NCI-H2029 (cell line): ENCODE measurements at regions not wholly inside any gene's neighbourhood (a gene's known extent, or its start where the extent isn't known, plus 50 kb on each side); places are given as distances from the start of the nearest gene placed in this dataset.
"Not testable (repeated sequence)": the region's sequence is repeated elsewhere in the genome, so short reads cannot be mapped to it uniquely, and the experiment has no call there.

Experiments
- DNase-seq: peaks from one replicate; lab custom pipeline; 2025; lab: John Stamatoyannopoulos, UW

DNA sequence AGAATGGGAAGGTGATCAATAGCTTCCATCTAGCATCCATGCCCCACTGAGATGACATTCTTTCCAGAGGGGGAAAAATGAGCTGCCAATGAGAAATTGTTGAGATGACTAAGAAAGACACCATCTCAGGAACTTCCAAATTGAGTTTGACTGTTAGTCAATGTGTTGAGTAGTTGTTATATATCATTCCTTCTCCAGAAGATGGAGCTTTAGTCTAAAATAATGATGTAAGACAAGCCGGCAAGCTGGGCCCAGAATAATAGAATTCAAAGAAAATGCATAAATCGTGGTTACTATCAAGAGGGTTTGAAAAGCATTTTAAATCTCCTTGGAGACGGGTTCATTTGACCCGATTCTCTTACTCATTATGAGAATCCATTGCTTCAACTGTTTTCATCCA lies 71.0 kb upstream of the ATF7IP2 start:
- DNase-seq, result no peak

DNA sequence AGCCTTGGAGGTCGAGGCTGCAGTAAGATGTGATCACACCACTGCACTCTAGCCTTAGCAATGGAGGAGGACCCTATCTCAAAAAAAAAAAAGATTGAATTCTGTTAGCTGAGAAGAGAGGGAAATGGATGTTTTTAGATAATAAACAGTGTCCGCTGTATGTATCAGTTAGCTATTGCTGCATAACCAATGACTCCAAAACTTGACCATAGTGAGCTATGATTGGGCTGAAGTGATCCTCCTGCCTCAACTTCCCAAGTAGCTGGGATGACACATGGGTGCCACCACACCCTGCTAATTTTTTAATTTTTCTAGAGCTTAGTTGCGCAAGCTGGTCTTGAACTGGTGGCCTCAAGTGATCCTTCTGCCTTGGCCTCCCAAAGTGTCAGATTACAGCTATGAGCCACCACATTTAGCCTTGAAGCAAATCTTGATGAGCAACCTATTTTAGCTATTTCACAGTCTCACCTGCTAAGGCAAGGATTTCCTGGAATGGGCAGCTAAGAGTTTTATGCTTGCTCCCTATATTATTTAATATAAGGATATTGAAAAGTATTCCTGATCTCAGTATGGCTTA lies 68.3 kb upstream of the ATF7IP2 start:
- no peak for DNase-seq

DNA sequence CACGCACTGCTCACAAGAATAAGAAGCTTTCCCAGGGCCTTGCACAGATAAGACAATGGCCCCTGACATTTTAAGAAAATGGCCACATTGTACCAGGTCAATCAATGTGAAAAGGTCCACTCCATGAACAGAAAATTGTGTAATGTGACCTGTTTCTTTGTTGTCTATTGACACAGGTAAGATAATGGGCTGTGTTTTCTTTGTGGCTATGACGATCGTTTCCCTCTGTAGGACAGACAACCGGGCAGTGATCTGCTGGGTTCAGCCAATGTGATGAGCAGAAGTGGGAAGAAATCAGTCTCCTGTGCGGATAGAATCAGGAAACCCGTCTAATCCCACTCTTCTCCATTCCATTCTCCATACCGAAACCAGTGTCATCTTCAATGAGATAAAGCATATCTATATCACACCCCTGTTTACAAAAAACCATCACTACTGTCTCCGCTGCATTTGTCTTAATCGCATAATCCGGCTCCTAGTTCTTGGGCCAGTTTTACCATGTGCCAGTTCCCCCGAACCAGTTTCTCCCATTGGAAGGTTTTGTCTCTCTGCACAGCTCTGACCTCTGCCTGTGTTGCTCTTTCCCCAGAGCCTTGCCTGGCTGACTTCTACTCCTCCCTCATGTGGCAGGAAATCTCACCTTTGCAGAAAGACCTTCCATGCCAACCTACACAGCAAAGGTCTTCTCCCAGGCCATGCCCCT lies 66.9 kb upstream of the ATF7IP2 start:
- DNase-seq, result peak; percentile 35

DNA sequence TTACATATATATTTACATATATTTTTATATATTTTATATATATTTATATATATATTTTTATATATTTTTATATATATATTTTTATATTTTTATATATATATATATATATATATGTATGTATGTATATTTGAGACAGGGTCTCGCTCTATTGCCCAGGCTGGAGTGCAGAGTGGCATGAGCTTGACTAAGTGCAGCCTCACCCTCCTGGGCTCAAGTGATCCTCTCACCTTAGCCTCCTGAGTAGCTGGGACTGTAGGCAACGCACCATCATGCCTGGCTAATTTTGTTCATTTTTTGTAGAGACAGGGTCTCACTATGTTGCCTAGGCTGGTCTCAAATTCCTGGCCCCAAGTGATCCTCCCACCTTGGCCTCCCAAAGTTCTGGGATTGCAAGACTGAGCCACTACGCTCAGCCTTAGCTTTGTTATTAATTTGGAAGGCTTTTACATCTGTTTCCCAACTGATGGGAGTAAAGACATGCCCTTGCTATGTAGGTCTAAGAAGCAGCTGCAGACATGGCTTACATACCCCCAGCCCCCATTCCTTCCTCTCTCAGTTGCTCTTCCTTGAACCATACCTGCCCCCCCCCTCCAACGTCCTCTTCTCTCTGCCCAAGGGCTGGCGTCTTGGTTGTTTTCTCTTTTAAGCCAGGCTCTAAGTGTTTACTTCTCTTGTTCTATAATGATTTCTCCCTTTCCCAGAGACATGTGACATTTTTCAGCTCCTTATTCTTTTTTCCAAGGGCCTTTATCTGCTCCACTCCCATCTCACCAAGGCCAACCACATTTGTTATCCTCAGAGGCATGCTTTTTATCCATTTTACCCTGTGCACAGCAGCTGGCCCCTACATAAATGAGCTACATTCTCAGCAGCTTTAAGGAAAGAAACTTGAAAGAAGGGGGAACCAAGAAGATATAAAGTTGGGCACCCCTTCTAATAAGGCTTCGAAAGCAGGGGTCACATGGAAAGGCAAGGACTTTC lies 64.2 kb upstream of the ATF7IP2 start:
- DNase-seq, result no peak

DNA sequence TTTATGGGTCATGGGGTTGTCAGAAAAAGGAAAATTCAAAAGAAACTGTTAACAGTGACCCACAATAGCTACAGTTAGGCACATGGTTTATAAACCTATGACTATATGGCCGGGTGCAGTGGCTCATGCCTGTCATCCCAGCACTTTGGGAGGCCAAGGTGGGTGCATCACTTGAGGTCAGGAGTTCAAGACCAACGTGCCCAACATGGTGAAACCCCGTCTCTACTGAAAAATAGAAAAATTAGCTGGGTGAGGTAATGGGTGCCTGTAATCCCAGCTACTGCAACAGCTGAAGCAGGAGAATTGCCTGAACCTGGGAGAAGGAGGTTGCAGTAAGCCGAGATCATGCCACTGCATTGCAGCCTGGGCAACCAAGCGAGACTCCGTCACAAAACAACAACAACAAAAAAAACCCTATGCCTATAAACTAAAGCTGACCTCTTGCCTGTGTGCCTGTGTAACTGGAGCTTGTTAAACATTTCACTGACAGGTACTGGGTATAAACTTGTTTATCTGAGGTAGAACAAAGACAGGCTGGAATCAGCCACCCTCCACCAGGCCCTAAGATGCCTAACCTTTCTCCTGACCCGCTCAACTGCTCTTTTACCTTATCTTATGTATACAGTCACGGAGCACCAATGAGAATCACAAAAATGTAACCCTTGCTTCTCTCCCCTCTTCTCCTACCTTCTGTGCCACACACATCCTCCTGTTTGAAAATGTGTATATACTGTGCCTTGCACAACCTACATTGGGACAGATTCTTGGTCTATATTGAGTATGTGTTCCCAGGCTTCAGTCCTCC lies 62.9 kb upstream of the ATF7IP2 start:
- DNase-seq, result no peak

DNA sequence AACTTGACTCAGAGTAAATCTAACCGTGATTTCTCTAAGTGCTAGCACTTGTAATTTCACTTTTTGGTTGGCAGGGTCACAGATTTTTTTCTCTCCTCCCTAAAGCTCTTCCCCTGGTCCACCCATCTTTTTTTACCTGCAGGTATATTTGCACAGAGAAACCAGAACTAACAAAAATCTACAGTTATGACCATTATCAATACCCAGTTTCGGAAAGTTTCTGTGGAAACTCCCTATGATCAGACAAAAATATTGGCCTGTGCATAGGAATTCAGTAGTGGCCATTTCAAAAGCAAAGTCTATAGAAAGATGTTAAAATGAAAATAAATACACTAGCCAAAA lies 62.4 kb upstream of the ATF7IP2 start:
- DNase-seq, result no peak

DNA sequence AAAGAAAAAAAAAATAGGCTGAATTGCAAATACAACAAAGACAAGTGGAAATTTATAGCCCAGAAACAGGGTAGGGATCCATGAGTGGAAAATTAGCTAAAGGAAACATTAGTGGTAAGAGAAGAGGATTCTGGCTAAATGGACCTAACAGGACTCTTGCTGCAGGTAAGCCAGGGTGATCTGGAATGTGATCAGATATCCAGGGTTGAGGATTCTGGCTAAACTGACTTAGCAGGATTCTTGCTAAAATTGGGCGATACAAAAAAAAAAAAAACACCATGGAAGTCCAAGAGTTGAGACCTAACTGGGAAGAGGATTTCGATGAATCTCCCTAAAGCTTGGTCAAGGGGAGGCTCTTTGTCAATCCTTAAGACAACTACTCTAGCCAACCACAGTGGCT lies 61.7 kb upstream of the ATF7IP2 start:
- no peak for DNase-seq

DNA sequence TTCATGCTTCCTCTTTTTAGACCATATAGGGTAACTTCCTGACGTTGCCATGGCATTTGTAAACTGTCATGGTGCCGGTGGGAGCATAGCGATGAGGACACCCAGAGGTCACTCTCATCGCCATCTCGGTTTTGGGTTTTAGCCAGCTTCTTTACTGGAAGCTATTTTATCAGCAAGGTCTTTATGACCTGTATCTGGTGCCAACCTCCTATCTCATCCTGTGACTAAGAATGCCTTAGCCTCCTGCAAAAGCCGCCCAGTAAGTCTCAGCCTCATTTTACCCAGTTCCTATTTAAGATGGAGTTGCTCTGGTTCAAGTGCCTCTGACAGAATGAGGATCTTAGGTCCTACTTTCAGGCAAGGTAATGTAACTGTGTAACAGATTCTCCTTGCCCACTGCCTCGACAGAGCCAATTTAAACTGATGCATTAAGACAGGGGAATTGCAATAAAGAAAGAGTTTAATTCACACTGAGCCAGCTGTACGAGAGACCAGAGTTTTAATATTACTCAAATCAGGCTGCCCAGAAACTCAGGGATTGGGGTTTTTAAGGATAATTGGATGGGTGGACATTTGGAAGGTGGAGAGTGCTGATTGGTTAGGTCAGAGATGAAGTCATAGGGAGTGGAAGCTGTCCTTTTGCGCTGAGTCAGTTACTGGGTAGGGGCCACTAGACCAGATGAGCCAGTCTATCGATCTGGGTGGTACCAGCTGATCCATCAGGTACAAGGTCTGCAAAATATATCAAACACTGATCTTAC lies 59.9 kb upstream of the ATF7IP2 start:
- DNase-seq, result no peak

DNA sequence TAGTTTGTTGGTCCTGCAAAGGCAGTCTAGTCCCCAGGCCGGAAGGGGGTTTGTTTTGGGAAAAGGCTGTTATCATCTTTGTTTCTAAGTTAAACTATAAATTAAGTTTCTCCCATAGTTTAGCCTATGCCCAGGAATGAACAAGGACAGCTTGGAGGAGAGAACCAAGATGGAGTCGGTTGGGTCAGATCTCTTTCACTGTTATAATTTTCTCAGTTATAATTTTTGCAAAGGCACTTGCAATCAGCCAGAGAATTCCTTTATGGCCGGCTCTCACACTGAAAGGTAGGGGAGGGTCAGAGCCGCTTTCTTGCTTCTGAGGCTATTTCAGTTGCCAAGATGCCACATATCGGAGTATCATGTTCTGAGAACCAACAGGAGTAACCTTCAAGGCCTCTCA lies 59.2 kb upstream of the ATF7IP2 start:
- no peak for DNase-seq

DNA sequence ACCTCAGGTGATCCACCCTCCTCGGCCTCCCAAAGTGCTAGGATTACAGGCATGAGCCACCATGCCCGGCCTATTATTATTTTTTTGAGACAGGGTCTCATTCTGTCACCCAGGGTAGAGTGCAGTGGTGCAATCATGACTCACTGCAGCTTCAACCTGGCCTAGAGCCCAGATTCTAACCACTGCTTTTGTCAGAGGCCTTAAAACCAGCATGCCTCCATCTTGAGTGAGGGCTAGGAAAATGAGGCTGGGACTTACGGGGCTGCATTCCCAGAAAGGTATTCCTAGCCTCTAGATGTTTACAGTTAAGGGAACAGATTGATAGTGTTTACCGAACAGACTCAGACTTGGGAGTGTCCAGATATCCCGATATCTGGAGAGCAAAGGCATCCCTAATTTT lies 57.6 kb upstream of the ATF7IP2 start:
- not testable (repeated sequence) for DNase-seq

DNA sequence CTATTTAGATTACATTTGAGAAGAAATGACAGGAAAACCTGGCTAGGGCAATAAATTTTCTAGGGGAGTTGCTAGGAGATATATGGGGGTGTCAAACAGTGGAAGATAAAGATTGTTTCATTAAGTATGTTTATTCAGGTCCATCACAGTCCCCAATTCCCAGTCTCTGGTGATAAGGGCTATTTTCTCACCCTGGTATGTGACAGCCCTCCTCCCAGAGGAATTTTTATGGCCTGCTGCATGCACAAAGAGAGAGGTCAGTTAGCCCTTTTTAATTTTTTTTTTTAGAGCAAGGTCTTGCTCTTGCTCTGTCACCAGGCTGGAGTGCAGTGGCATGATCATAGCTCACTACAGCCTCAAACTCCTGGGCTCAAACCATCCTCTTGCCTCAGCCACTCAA lies 53.6 kb upstream of the ATF7IP2 start:
- no peak for DNase-seq

DNA sequence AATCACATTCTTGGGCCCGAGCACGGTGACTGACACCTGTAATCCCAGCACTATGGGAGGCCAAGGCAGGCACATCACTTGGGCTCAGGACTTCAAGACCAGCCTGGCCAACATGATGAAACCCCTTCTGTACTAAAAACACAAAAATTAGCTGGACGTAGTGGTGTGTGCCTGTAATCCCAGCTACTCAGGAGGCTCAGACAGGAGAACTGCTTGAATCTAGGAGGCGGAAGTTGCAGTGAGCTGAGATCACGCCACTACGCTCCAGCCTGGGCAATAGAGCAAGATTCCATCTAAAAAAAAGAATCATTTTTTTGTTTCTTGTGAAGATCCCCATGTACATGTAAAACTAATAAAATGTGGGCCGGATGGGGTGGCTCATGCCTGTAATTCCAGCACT lies 53.1 kb upstream of the ATF7IP2 start:
- no peak for DNase-seq

DNA sequence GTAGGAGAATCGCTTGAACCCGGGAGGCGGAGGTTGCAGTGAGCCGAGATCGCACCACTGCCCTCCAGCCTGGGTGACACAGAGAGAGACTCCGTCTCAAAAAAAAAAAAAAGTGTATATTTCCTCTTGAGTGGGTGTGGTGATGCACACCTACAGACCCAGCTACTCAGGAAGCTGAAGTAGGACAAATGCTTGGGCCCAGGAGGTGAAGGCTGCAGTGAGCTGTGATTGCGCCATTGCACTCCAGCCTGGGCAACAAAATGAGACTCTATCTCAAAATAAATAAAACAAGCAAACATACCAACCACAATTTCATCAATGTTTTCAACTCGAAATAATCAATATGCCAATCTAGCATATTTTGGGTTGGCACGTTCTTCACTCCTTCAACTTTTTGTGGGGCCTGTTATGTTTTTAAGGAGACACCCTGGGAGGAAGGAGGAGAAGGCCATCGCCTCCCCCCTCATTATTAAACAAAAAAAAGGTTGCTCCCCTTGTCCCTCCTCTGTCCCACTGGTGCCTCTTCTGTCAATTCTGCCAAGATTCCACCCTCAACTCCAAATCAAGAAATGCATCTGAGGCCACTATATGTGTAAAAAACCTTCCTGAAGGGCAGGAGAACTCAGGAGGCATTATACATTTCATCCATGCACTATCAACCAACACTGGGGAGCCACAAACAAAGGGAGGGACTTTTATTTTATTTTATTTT lies 52.4 kb upstream of the ATF7IP2 start:
- DNase-seq, result no peak

DNA sequence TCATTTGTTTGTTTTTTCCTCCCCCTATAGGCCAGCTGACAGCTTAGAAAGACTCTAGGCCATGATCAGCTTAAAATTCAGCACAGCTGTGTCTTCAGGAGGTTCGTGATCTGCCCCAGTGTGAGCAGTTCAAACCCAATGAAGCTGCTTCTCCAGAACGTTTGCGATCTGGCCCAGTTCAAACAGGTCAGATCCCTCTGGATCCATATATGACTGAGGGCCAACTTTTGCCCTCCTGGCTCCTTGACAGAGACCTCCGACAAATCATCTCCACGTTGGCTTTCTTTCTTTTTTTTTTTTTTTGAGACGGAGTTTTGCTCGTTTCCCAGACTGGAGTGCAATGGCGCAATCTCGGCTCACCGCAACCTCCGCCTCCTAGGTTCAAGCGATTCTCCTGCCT lies 50.2 kb upstream of the ATF7IP2 start:
- DNase-seq, result no peak
